ENCODE measurements at regions not wholly inside any gene's neighbourhood (a gene's known extent, or its start where the extent isn't known, plus 50 kb on each side); places are given as distances from the start of the nearest gene placed in this dataset.

DNA sequence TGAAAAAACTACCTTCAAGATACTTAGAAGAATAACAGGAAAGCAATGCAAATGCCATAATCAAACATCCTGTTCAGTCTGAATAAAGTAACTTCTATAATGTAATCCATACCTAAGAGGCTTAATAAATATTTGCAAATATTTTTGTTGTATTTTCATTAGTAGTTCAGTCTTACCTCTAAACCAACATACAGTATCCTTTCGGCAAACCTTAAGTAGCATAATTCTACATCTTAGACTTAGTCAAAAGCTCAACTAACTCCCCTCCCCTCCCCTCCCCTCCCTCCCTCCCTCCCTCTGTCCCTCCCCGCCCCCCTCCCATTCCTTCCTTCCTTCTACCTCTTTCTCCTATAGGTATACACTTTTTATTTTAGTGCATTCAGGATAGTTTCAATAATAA is 1373.2 kb downstream of the SUCLG1 start:
- TF ChIP-seq, protein P1, sequence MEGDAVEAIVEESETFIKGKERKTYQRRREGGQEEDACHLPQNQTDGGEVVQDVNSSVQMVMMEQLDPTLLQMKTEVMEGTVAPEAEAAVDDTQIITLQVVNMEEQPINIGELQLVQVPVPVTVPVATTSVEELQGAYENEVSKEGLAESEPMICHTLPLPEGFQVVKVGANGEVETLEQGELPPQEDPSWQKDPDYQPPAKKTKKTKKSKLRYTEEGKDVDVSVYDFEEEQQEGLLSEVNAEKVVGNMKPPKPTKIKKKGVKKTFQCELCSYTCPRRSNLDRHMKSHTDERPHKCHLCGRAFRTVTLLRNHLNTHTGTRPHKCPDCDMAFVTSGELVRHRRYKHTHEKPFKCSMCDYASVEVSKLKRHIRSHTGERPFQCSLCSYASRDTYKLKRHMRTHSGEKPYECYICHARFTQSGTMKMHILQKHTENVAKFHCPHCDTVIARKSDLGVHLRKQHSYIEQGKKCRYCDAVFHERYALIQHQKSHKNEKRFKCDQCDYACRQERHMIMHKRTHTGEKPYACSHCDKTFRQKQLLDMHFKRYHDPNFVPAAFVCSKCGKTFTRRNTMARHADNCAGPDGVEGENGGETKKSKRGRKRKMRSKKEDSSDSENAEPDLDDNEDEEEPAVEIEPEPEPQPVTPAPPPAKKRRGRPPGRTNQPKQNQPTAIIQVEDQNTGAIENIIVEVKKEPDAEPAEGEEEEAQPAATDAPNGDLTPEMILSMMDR (IDR thresholded peaks at IDR 0.05; ENCODE audit: low read depth, low read length, missing control alignments) = no peak
- no peak for DNase-seq (ENCODE audit: low read depth)

DNA sequence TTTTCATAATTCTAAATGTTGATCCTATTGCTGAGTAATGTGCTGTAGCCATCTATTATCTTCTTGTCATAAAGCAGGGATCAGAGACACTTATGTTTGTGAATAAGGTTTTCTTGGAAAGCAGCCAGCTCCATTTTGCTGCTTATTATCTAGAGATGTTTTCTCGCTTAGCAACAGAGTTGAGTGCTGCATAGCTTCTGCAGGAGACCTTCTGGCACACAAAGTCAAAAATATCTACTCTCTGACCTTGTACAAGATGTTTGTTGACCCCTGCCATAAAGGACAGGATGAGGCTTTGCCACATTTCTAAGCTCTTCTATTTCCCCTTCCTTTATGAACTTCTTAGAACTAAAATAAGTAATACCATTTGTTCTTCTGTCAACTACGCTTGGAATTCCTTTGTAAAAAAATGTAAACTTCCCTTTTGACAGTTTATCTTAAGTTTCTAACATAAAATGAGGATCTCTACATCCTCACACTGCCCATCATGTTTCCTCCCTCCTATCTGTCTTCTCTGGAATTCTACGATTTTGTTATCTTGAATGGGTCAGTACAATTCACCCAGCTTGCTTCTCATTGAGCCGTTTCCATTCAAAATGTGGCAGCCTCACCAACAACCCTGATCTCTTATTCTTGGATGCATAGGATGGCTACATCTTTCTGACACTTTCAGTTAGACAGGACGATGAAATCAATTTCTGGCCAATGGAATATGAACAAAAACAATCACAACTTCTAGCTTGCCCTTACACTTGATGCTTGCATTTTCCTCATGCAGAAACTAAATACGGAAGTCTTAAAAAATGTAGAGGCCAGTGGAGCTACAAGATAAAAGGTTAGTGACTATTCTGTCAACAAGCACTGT is 1377.0 kb downstream of the SUCLG1 start:
- TF ChIP-seq, protein P1 (IDR thresholded peaks at IDR 0.05; ENCODE audit: low read depth, low read length, missing control alignments) = no peak
- H3K4me3 ChIP-seq (ENCODE audit: low read depth, low read length) = no peak overlapping the region
- DNase-seq (ENCODE audit: low read depth) = no peak

More for the DNA sequence above, 1373.2 kb downstream of the SUCLG1 start:
- no peak overlapping the region for H3K4me3 ChIP-seq (ENCODE audit: low read depth, low read length)

DNA sequence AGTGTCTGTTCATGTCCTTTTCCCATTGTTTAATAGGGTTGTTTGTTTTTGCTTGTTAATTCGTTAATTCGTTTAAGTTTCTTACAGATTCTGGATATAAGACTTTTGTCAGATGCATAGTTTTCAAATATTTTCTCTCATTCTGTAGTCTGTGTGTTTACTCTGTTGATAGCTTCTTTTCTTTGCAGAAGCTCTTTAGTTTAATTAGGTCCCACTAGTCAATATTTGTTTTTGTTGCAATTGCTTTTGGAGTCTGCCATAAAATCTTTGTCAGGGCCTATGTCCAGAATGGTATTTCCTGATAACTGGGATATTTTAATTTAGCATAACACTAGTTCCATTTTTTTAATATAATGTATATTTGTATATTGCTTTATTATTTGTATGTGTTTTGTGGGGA is 1380.1 kb downstream of the SUCLG1 start:
- no peak for DNase-seq (ENCODE audit: low read depth)
- TF ChIP-seq, protein P1 (IDR thresholded peaks at IDR 0.05; ENCODE audit: low read depth, low read length, missing control alignments) = no peak
- H3K4me3 ChIP-seq (ENCODE audit: low read depth, low read length) = no peak overlapping the region

DNA sequence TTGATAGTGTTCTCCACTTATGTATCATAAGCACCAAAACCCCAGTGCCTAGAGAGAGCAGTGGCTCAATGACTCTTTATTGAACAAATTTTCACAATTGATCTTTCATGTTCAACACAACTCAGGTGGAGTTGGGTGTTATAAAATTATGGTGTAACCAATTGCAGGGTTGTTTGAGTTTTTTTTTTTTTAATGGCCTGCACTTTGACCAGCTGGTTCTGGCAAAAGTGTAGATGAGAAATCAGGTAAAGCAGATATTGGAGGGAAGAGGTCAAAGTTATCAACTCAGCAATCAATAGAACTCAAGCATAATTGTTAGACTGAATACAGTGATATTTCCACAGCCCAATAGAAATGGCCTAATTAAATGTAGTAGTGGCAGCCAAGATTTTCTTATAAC is 1386.3 kb downstream of the SUCLG1 start:
- TF ChIP-seq, protein P1 (IDR thresholded peaks at IDR 0.05; ENCODE audit: low read depth, low read length, missing control alignments) = no peak
- no peak overlapping the region for H3K4me3 ChIP-seq (ENCODE audit: low read depth, low read length)
- no peak for DNase-seq (ENCODE audit: low read depth)

DNA sequence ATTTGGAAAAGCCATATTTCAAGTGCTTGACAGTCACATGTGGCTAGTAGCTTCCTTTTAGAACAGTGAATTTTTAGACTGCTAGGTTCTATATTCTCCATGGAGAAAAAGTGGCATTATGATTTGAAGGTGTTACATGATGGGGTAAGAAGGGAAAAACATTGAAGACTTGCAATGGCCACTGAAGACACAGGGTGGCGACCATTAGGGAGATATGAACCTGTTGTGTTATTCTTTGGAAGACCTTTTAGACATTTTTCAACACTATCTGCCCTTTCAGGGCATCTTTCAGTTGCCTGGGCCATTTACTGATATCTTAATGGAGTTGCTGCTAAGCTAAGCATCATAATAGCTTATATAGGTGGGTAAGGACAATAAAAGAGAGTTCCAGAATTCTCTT is 1387.2 kb downstream of the SUCLG1 start:
- H3K4me3 ChIP-seq (ENCODE audit: low read depth, low read length) = no peak overlapping the region
- TF ChIP-seq, protein P1 (IDR thresholded peaks at IDR 0.05; ENCODE audit: low read depth, low read length, missing control alignments) = no peak
- DNase-seq (ENCODE audit: low read depth) = no peak

DNA sequence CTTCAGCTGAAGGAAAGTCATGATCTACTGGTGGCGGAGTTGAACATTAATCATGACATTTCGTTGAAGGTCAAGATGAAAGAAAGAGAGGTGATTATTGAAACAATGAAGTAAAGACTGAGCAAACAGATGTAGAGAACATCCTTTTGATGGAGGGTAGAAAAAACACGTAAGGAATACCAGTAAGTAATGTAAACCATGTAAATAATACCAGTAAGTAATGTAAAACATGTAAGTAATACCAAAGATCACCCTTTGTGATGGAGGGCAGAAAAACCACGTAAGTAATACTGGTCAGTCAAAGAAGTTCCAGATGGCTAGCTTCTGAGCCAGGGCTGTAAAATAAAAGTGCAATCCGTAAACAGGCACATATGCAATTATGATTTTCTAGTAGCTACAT is 1387.7 kb downstream of the SUCLG1 start:
- TF ChIP-seq, protein P1 (IDR thresholded peaks at IDR 0.05; ENCODE audit: low read depth, low read length, missing control alignments) = no peak
- no peak for DNase-seq (ENCODE audit: low read depth)
- no peak overlapping the region for H3K4me3 ChIP-seq (ENCODE audit: low read depth, low read length)

DNA sequence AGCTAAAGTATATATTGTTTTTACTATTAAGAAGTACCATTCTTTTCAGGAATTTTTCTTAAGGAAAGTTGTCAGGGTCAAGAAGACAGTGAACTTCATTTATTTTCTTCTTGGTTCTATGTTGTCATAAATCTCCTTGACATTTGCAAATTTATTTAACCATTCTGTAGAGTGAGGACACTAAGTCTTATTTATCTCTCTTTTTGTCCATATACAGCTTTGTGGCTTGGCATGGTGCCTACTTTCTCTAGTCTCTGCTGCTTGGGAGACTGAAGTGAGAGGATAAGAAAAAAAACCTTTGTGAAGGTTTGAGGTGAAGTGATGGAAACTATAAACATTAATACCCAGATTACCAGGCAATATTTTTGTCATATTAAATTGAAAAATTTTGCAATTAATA is 1389.4 kb downstream of the SUCLG1 start:
- TF ChIP-seq, protein P1 (IDR thresholded peaks at IDR 0.05; ENCODE audit: low read depth, low read length, missing control alignments) = no peak
- DNase-seq (ENCODE audit: low read depth) = no peak
- H3K4me3 ChIP-seq (ENCODE audit: low read depth, low read length) = no peak overlapping the region
